ENCODE measurements at regions not wholly inside any gene's neighbourhood (a gene's known extent, or its start where the extent isn't known, plus 50 kb on each side); places are given as distances from the start of the nearest gene placed in this dataset.

- 74 to 83% methylated on average over 12 of the region's 12 CpGs for WGBS, 2 donors
- Histone ChIP-seq H3K27me3 (no peaks in the 10 kb centered on the region), H3K9me3 (no peaks in the 10 kb centered on the region), H3K36me3 (no peaks in the 10 kb centered on the region), H3K4me1 (no peaks in the 10 kb centered on the region), H3K4me3 (replicated peaks in 1 of 3) (no peak overlapping the region), H3K27ac (no peak overlapping the region)
- intact Hi-C loops (cut with DNase I), result no loop called here
- no peak for TF ChIP-seq POLR2A (IDR thresholded peaks at IDR 0.05)
- TF ChIP-seq CTCF (IDR thresholded peaks at IDR 0.05), result no peak
- no peak for DNase-seq
Observed at GRCh38 chr19:30212574-30212973, 159.6 kb upstream of the ZNF536 start.

- intact Hi-C loops (cut with DNase I), result no loop called here
- Histone ChIP-seq H3K27ac (no peak overlapping the region), H3K9me3 (no peaks in the 10 kb centered on the region), H3K4me1 (no peaks in the 10 kb centered on the region), H3K36me3 (no peaks in the 10 kb centered on the region), H3K27me3 (no peaks in the 10 kb centered on the region), H3K4me3 (replicated peaks in 1 of 3) (no peak overlapping the region)
- no peak for DNase-seq
- WGBS, 2 donors, result 49 to 55% methylated on average over 4 of the region's 4 CpGs
- TF ChIP-seq CTCF (IDR thresholded peaks at IDR 0.05) (no peak), POLR2A (IDR thresholded peaks at IDR 0.05) (no peak)
Observed at GRCh38 chr19:30214651-30215051, 157.5 kb upstream of the ZNF536 start.

GRCh38 chr19:30215248-30215647 is 156.9 kb upstream of the ZNF536 start:
- H3K27ac ChIP-seq, result no peak overlapping the region
- no peaks in the 10 kb centered on the region for H3K27me3 ChIP-seq
- WGBS, 2 donors, result 81 to 88% methylated on average over 3 of the region's 3 CpGs
- no peak for DNase-seq
- H3K9me3 ChIP-seq, result no peaks in the 10 kb centered on the region
- H3K4me3 ChIP-seq (replicated peaks in 1 of 3), result no peak overlapping the region
- intact Hi-C loops (cut with DNase I), result no loop called here
- no peaks in the 10 kb centered on the region for H3K4me1 ChIP-seq
- no peak for TF ChIP-seq POLR2A (IDR thresholded peaks at IDR 0.05)
- no peak for TF ChIP-seq CTCF (IDR thresholded peaks at IDR 0.05)
- no peaks in the 10 kb centered on the region for H3K36me3 ChIP-seq

- no peaks in the 10 kb centered on the region for H3K4me1 ChIP-seq
- DNase-seq, result no peak
- no peak overlapping the region for H3K27ac ChIP-seq
- intact Hi-C loops (cut with DNase I), result no loop called here
- H3K27me3 ChIP-seq, result no peaks in the 10 kb centered on the region
- WGBS, 2 donors, result 85 to 91% methylated on average over 4 of the region's 4 CpGs
- no peak overlapping the region for H3K4me3 ChIP-seq (replicated peaks in 1 of 3)
- H3K36me3 ChIP-seq, result no peaks in the 10 kb centered on the region
- no peak for TF ChIP-seq POLR2A (IDR thresholded peaks at IDR 0.05)
- no peak for TF ChIP-seq CTCF (IDR thresholded peaks at IDR 0.05)
- no peaks in the 10 kb centered on the region for H3K9me3 ChIP-seq
Observed at GRCh38 chr19:30216453-30216852, 155.7 kb upstream of the ZNF536 start.

- H3K27ac ChIP-seq, result no peak overlapping the region
- no peak for DNase-seq
- no peaks in the 10 kb centered on the region for H3K36me3 ChIP-seq
- no peak for TF ChIP-seq CTCF (IDR thresholded peaks at IDR 0.05)
- no peak for TF ChIP-seq POLR2A (IDR thresholded peaks at IDR 0.05)
- H3K4me3 ChIP-seq (replicated peaks in 1 of 3), result no peak overlapping the region
- no peaks in the 10 kb centered on the region for H3K27me3 ChIP-seq
- H3K4me1 ChIP-seq, result peaks cover 0 to 1% of the 10 kb centered on the region in 2 donors
- intact Hi-C loops (cut with DNase I), result no loop called here
- 87 to 92% methylated on average over 5 of the region's 5 CpGs for WGBS, 2 donors
- no peaks in the 10 kb centered on the region for H3K9me3 ChIP-seq
Observed at GRCh38 chr19:30217461-30217860, 154.7 kb upstream of the ZNF536 start.

Measured in thyroid gland (tissue), 4 donors.